Fibroblast of lung (primary cell): ENCODE measurements at regions not wholly inside any gene's neighbourhood (a gene's known extent, or its start where the extent isn't known, plus 50 kb on each side); places are given as distances from the start of the nearest gene placed in this dataset.

Experiments
- DNase-seq, 2 donors: peaks; one replicate each; pipeline versions ENCODE4 v3.0.0 to v3.0.0-alpha.2; 2010; ENCODE audit warnings: low read depth in 2 of 2
- H2AFZ ChIP-seq: 2 replicates; pipeline ENCODE4 v1.5.1; 2012; ENCODE audit warnings: low read length, control low read depth, inconsistent platforms
- H3K27ac ChIP-seq: 2 replicates; pipeline ENCODE4 v1.5.1; 2011; ENCODE audit warnings: low read length, control low read depth; ENCODE audit not compliant: insufficient read depth
- H3K27me3 ChIP-seq: 2 replicates; pipeline ENCODE4 v1.5.1; 2011; ENCODE audit warnings: mild to moderate bottlenecking, low read length; ENCODE audit not compliant: control insufficient read depth, insufficient read depth
- H3K36me3 ChIP-seq: 2 replicates; pipeline ENCODE4 v1.5.1; 2011; ENCODE audit warnings: low read length; ENCODE audit not compliant: control insufficient read depth, insufficient read depth
- H3K4me1 ChIP-seq: 2 replicates; pipeline ENCODE4 v1.5.1; 2011; ENCODE audit warnings: low read length; ENCODE audit not compliant: control insufficient read depth, insufficient read depth; ENCODE audit errors: extremely low read depth
- H3K4me2 ChIP-seq: 2 replicates; pipeline ENCODE4 v1.5.1; 2011; ENCODE audit warnings: low read length, control low read depth; ENCODE audit not compliant: insufficient read depth; ENCODE audit errors: extremely low read depth
- H3K4me3 ChIP-seq, 4 experiments: fragments of 200-600 bp in 1 of 4; sonication (generic) in 1 of 4; replicated peaks in 1 of 4; 2 replicates each; pipeline ENCODE4 v1.5.1; 2011 to 2016; ENCODE audit warnings: low read length in 4 of 4, low read depth in 3 of 4, mild to moderate bottlenecking in 3 of 4, control low read depth in 2 of 4, inconsistent platforms in 1 of 4, mixed read lengths in 1 of 4; ENCODE audit not compliant: insufficient read depth in 1 of 4; ENCODE audit errors: control extremely low read depth in 1 of 4
- H3K79me2 ChIP-seq: 2 replicates; pipeline ENCODE4 v1.5.1; 2012; ENCODE audit warnings: mild to moderate bottlenecking, low read length, inconsistent platforms; ENCODE audit not compliant: control insufficient read depth, insufficient read depth
- H3K9ac ChIP-seq: 2 replicates; pipeline ENCODE4 v1.5.1; 2011; ENCODE audit warnings: mild to moderate bottlenecking, low read length, control low read depth; ENCODE audit not compliant: insufficient read depth
- H3K9me3 ChIP-seq: 2 replicates; pipeline ENCODE4 v1.5.1; 2012; ENCODE audit warnings: low read depth, low read length; ENCODE audit not compliant: control insufficient read depth, insufficient read depth
- H4K20me1 ChIP-seq: 2 replicates; pipeline ENCODE4 v1.5.1; 2011; ENCODE audit warnings: low read length; ENCODE audit not compliant: control insufficient read depth, insufficient read depth; ENCODE audit errors: extremely low read depth
- EZH2 ChIP-seq: IDR thresholded peaks from 2 replicates; pipeline ENCODE4 v1.5.1; 2012; ENCODE audit warnings: low read length, control low read depth, mild to moderate bottlenecking; ENCODE audit errors: missing control alignments
- TF ChIP-seq, protein P1 (sequence below), 2 donors: IDR thresholded peaks in 1 of 2; conservative IDR thresholded peaks in 1 of 2; 1 replicate in 1 of 2; 2 replicates in 1 of 2; pipeline ENCODE4 v1.5.1; 2011 to 2012; ENCODE audit warnings: low read length in 2 of 2, control low read depth in 1 of 2, inconsistent platforms in 1 of 2, low read depth in 1 of 2, mild to moderate bottlenecking in 1 of 2

DNA sequence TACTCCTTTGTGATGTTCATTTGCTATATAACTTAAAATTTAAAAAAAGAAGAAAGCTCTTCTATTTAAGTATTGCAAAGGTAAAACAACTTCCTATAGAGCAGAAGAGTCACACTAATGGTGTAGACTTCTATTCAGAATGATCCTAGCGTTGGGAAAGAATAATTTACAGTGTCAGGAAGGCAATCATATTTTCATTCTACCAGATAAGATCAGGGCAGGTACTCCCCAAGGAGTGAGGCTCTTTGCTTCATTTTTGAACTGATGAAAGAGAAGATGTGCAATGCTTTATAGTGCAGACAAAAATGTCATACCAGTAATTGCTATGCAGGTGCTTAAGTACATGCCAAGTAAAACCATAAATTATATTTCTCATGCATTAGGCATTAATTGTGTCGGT is 1193.0 kb downstream of the PCDH9 start:
- Histone ChIP-seq H3K9me3 (no peaks in the 10 kb centered on the region), H2AFZ (no peak overlapping the region), H3K27ac (no peak overlapping the region), H3K4me1 (no peaks in the 10 kb centered on the region), H3K79me2 (no peaks in the 10 kb centered on the region), H4K20me1 (no peaks in the 10 kb centered on the region), H3K27me3 (no peaks in the 10 kb centered on the region), H3K4me2 (no peak overlapping the region), H3K36me3 (no peaks in the 10 kb centered on the region), H3K9ac (no peak overlapping the region), H3K4me3 (no peak overlapping the region)
- DNase-seq, result no peak
- TF ChIP-seq EZH2, result no peak
- TF ChIP-seq, protein P1, sequence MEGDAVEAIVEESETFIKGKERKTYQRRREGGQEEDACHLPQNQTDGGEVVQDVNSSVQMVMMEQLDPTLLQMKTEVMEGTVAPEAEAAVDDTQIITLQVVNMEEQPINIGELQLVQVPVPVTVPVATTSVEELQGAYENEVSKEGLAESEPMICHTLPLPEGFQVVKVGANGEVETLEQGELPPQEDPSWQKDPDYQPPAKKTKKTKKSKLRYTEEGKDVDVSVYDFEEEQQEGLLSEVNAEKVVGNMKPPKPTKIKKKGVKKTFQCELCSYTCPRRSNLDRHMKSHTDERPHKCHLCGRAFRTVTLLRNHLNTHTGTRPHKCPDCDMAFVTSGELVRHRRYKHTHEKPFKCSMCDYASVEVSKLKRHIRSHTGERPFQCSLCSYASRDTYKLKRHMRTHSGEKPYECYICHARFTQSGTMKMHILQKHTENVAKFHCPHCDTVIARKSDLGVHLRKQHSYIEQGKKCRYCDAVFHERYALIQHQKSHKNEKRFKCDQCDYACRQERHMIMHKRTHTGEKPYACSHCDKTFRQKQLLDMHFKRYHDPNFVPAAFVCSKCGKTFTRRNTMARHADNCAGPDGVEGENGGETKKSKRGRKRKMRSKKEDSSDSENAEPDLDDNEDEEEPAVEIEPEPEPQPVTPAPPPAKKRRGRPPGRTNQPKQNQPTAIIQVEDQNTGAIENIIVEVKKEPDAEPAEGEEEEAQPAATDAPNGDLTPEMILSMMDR (conservative IDR thresholded peaks at IDR 0.05 in 1 of 2, IDR thresholded peaks at IDR 0.05 in 1 of 2; ENCODE audit: low read depth in 1 of 2, low read length in 2 of 2), result no peak

DNA sequence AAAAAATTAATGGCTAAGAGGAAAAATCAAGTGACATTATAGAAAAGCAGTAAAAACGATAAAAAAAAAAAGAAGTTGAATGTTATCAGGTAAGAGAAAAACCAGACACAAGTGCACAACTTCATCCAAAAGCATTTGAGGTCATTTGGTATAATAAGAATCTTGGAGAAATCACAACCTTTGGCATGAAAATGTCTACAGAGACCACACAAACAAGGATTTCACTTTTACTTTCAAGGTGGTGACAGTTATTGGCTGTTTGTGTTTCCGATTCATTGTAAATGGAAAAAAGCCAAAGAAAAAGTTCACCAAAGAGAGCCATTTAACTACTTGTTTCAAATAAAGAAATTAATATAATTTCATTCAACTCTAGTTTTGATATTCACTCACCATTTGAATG is 1193.5 kb downstream of the PCDH9 start:
- H3K4me2 ChIP-seq, result no peak overlapping the region
- H3K4me1 ChIP-seq, result no peaks in the 10 kb centered on the region
- TF ChIP-seq EZH2, result no peak
- TF ChIP-seq, protein P1 (conservative IDR thresholded peaks at IDR 0.05 in 1 of 2, IDR thresholded peaks at IDR 0.05 in 1 of 2; ENCODE audit: low read depth in 1 of 2, low read length in 2 of 2), result no peak
- H3K4me3 ChIP-seq, result no peak overlapping the region
- no peak overlapping the region for H2AFZ ChIP-seq
- H3K9ac ChIP-seq, result no peak overlapping the region
- H3K79me2 ChIP-seq, result no peaks in the 10 kb centered on the region
- H3K9me3 ChIP-seq, result no peaks in the 10 kb centered on the region
- no peaks in the 10 kb centered on the region for H3K36me3 ChIP-seq
- no peaks in the 10 kb centered on the region for H4K20me1 ChIP-seq
- no peak overlapping the region for H3K27ac ChIP-seq
- no peak for DNase-seq
- H3K27me3 ChIP-seq, result no peaks in the 10 kb centered on the region

DNA sequence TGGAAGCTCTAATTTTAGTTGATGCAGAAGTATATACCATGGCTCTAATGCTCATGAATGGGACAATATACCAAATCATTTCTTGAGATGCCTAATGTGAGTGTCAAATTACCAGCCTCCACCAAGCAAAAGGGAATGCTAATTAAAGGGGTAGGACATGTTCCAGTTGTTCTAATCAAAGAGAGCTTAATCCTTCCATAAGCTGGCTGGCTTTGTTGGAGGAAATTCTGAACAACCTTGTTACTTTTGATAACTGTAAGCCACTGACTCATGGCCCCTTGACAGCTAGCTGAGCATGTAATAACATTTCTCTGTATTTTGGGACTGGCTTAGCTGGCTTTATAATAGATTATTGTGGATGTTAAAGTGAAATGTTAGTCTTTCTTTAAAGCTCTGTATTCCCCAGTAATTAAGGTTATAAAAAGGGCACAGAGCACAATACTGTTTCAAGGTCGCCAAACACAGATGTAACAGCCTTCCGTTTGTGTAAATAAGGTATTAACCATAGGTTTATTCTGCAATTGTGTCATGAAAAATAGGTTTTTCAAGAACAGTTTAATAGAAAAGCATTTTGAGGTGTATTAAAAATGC is 1194.0 kb downstream of the PCDH9 start:
- H3K4me2 ChIP-seq, result no peak overlapping the region
- H3K4me1 ChIP-seq, result no peaks in the 10 kb centered on the region
- H3K9me3 ChIP-seq, result no peaks in the 10 kb centered on the region
- H2AFZ ChIP-seq, result no peak overlapping the region
- H4K20me1 ChIP-seq, result no peaks in the 10 kb centered on the region
- peak in 1 of 2 donors; percentile 42 for DNase-seq
- TF ChIP-seq, protein P1 (conservative IDR thresholded peaks at IDR 0.05 in 1 of 2, IDR thresholded peaks at IDR 0.05 in 1 of 2; ENCODE audit: low read depth in 1 of 2, low read length in 2 of 2), result no peak
- TF ChIP-seq EZH2, result no peak
- no peaks in the 10 kb centered on the region for H3K36me3 ChIP-seq
- H3K27ac ChIP-seq, result no peak overlapping the region
- no peaks in the 10 kb centered on the region for H3K79me2 ChIP-seq
- no peak overlapping the region for H3K4me3 ChIP-seq
- no peaks in the 10 kb centered on the region for H3K27me3 ChIP-seq
- H3K9ac ChIP-seq, result no peak overlapping the region
